ENCODE measurements at regions not wholly inside any gene's neighbourhood (a gene's known extent, or its start where the extent isn't known, plus 50 kb on each side); places are given as distances from the start of the nearest gene placed in this dataset.

DNA sequence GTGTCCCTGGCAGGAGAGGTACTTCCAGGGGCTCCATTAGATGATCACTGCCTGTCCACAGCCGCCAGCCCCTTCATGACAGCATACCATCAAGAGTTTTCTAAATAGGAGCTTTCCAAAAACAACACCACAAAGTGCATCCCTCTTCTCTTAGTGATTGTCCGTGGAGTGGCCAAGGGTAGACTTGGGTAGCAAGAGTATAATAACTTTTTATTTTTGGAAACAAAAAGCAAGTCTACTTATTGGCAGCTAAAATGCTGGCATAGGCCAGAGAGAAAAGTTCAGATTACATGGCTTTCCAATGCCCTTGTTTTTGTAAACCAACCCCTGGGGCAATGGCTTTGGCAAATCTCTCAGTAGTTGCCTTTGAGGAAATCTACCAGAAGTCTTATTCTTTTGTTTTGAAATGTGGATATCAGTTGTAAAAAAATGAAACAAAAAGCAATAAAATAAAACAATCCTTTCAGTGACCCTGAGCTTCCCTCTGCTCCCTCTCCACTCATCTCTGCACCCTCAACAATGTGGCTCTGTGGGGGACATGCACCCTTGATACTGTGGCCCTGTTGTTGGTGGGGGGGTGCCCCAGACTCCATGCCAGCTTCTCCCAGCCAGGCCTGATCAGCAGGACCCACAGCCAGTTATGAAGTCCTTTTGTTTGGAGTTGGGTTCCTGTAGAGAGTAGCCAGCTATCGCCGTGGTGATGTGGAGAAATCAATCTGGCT lies 294.1 kb downstream of the DLEU7 start:
- TF ChIP-seq, protein P1, sequence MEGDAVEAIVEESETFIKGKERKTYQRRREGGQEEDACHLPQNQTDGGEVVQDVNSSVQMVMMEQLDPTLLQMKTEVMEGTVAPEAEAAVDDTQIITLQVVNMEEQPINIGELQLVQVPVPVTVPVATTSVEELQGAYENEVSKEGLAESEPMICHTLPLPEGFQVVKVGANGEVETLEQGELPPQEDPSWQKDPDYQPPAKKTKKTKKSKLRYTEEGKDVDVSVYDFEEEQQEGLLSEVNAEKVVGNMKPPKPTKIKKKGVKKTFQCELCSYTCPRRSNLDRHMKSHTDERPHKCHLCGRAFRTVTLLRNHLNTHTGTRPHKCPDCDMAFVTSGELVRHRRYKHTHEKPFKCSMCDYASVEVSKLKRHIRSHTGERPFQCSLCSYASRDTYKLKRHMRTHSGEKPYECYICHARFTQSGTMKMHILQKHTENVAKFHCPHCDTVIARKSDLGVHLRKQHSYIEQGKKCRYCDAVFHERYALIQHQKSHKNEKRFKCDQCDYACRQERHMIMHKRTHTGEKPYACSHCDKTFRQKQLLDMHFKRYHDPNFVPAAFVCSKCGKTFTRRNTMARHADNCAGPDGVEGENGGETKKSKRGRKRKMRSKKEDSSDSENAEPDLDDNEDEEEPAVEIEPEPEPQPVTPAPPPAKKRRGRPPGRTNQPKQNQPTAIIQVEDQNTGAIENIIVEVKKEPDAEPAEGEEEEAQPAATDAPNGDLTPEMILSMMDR (IDR thresholded peaks at IDR 0.05), result no peak
- no peak for TF ChIP-seq ZFX (IDR thresholded peaks at IDR 0.05; ENCODE audit: borderline replicate concordance)
